GM23338 (cell line): ENCODE measurements at regions not wholly inside any gene's neighbourhood (a gene's known extent, or its start where the extent isn't known, plus 50 kb on each side); places are given as distances from the start of the nearest gene placed in this dataset.

Experiments used
- CREB1 ChIP-seq: fragments of 250-450 bp; sonication (Bioruptor Pico); IDR thresholded peaks from 2 replicates; pipeline ENCODE4 v1.5.0; 2020; ENCODE audit warnings: low read depth, mild to moderate bottlenecking, moderate library complexity
- CTCF ChIP-seq, 2 experiments: fragments of 200-600 bp in 1 of 2; sonication (generic) in 1 of 2; conservative IDR thresholded peaks; 2 replicates each; pipeline versions ENCODE4 v1.5.1 to v1.6.1; 2016 to 2017; ENCODE audit warnings: antibody characterized with exemption in 2 of 2, low read depth in 2 of 2, mild to moderate bottlenecking in 2 of 2, moderate library complexity in 1 of 2
- EZH2 ChIP-seq: fragments of 200-600 bp; sonication (generic); IDR thresholded peaks from one replicate; pipeline ENCODE4 v1.8.0; 2017; ENCODE audit warnings: antibody characterized with exemption, mild to moderate bottlenecking, low read depth; ENCODE audit not compliant: unreplicated experiment
- EZH2phosphoT487 ChIP-seq: fragments of 200-600 bp; sonication (generic); IDR thresholded peaks from one replicate; pipeline ENCODE4 v1.8.1; 2018; ENCODE audit warnings: antibody characterized with exemption; ENCODE audit not compliant: unreplicated experiment
- JUNB ChIP-seq: IDR thresholded peaks from one replicate; pipeline ENCODE4 v1.6.1; 2016; ENCODE audit warnings: antibody characterized with exemption; ENCODE audit not compliant: unreplicated experiment
- POLR2AphosphoS5 ChIP-seq: IDR thresholded peaks from 2 replicates; pipeline ENCODE4 v1.6.1; 2016; ENCODE audit warnings: antibody characterized with exemption, low read depth
- REST ChIP-seq: IDR thresholded peaks from one replicate; pipeline ENCODE4 v1.6.1; 2018; ENCODE audit warnings: antibody characterized with exemption; ENCODE audit not compliant: unreplicated experiment
- STAT1 ChIP-seq: IDR thresholded peaks from one replicate; pipeline ENCODE4 v1.6.1; 2016; ENCODE audit warnings: antibody characterized with exemption; ENCODE audit not compliant: unreplicated experiment
- ZNF114 ChIP-seq: fragments of 250-450 bp; sonication (Bioruptor Pico); IDR thresholded peaks from 2 replicates; pipeline ENCODE4 v1.5.0; 2020; ENCODE audit warnings: mild to moderate bottlenecking, moderate library complexity
- ZNF331 ChIP-seq: fragments of 250-450 bp; sonication (Bioruptor Pico); IDR thresholded peaks from 2 replicates; pipeline ENCODE4 v1.5.0; 2020; ENCODE audit warnings: low read depth, mild to moderate bottlenecking, moderate library complexity

DNA sequence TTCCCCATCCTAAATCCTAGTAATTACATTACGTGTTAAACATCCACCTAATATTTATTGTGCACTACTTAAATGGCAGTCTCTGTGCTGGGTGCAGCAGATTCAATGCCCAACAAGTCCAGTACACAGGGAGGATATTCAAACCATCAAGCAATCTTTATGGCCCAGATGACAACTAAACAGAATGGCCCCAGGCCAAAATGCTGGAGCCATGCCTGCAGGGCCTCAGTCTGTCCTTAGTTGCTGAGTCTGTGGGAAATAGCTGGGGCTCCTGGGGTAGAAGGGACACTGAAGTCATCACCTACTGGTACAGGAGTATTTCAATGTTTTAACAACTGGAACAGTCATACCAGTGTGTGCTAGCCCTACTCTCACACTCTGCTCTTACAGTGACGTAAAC lies 153.5 kb downstream of the ZNF608 start:
- TF ChIP-seq CTCF (conservative IDR thresholded peaks at IDR 0.05; ENCODE audit: low read depth in 2 of 2) (no peak), EZH2phosphoT487 (no peak), CREB1 (CRISPR knock-in tag) (no peak), EZH2 (no peak), POLR2AphosphoS5 (no peak), REST (no peak), STAT1 (no peak), ZNF114 (CRISPR knock-in tag) (no peak), ZNF331 (CRISPR knock-in tag) (no peak), JUNB (no peak)
